Activated CD8-positive, alpha-beta T cell treated with anti-CD3 and anti-CD28 coated beads, Interleukin-2, amount 10 ng/mL, durations not matched to agents 7 days and 5 days (primary cell): ENCODE measurements at regions not wholly inside any gene's neighbourhood (a gene's known extent, or its start where the extent isn't known, plus 50 kb on each side); places are given as distances from the start of the nearest gene placed in this dataset.

Experiments
- ATAC-seq: fragments of 150-1000 bp; cut with Tn5 transposase; one replicate; pipeline ENCODE4 v1.10.0; 2021; ENCODE audit warnings: moderate library complexity
- CTCF ChIA-PET: fragments of 350-600 bp; sonication (Branson Sonifier 250); formaldehyde crosslinking; loops from one replicate; lab custom pipeline; 2021; ENCODE audit warnings: antibody characterized with exemption; lab: Charles Lee
- POLR2A ChIA-PET: fragments of 350-600 bp; sonication (Branson Sonifier 250); formaldehyde crosslinking; loops from one replicate; lab custom pipeline; 2021; ENCODE audit warnings: antibody characterized with exemption; lab: Charles Lee
- DNase-seq: peaks from one replicate; pipeline ENCODE4 v3.0.0-alpha.2; 2020
- H3K27ac Mint-ChIP-seq: one replicate; pipeline ENCODE4 v1.8.0; 2021; ENCODE audit warnings: mild to moderate bottlenecking, mixed read lengths
- H3K27me3 Mint-ChIP-seq: one replicate; pipeline ENCODE4 v1.8.0; 2021; ENCODE audit warnings: low read depth, mixed read lengths
- H3K36me3 Mint-ChIP-seq: one replicate; pipeline ENCODE4 v1.8.0; 2021; ENCODE audit warnings: low read depth, mixed read lengths
- H3K4me1 Mint-ChIP-seq: one replicate; pipeline ENCODE4 v1.8.0; 2021; ENCODE audit warnings: low read depth, mixed read lengths
- H3K4me3 Mint-ChIP-seq: one replicate; pipeline ENCODE4 v1.8.0; 2021; ENCODE audit warnings: mild to moderate bottlenecking, mixed read lengths
- H3K9me3 Mint-ChIP-seq: one replicate; pipeline ENCODE4 v1.8.0; 2022; ENCODE audit warnings: mixed read lengths; ENCODE audit not compliant: insufficient read depth

DNA sequence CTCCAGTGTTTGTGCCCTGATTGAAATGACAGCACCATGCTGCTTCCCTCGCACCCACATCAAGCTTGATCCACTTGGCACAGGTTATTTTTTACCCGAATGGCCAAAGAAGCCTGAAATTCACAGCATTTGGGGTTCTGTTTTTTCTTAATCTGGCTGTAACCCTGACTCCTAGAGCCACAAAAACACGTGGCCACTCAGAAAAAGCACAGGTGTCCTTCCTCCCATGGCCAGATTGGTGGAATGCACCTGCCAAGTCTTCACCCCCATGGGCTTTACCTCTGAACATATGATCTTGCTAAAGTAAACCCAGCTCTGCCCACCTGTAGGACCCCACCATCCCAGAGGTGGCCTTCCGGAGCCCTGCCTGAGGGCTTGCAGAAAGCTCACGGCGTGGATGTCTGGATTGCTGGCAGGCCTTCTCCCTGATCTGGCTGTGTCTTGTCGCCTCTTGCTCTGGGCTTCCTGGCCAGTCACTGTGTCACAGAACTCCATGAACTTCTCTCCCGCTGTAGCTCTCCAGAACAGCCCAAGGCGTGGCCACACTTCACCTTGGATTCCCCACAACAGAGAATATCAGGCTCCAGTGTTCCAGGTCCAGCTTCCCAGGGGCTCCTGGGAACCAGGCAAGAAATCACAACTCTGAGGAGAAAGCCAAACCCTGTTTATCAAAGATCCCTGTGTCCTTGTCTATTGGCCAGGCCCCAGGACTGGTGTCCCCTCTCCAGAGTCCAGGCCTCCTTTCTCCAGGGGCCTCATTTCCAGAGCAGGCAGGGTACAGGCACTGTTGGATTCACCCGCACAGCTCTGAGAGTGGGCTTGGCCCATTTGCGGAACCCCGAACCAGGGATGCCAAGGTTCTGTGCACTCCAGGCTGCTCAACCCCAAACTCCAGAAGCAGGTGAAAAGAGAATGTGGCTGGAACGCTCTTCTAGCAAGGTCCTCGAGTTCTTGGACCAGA is 272.5 kb downstream of the SYK start:
- CTCF ChIA-PET: no interaction called here
- Mint-ChIP-seq H3K36me3 (peaks cover 14% of the 10 kb centered on the region), H3K9me3 (peaks cover 6% of the 10 kb centered on the region), H3K4me1 (peaks cover 22% of the 10 kb centered on the region), H3K27ac (no peak overlapping the region), H3K4me3 (no peak overlapping the region), H3K27me3 (no peaks in the 10 kb centered on the region)
- ATAC-seq (no peak), DNase-seq (no peak)
- POLR2A ChIA-PET: no interaction called here

DNA sequence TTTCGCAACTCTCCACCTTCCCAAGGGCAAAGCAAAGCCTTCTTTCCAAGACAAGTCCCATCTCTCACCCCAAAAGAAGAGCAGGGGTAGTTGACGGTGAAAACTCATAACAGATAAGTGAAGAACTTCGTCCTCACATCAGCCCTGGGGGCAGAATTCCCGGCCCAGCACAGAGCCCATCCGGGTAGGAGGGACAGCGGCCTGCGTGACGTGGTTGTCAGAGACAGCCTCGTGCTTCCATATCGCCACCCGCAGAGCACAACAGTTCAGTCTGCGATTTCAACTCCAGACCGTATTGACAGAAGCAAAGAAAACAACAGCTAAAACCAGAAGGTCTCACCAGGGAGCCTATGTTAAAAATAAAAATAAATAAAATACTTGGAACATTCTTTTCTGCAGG is 273.2 kb downstream of the SYK start:
- ATAC-seq (no peak), DNase-seq (no peak)
- Mint-ChIP-seq H3K4me3 (no peak overlapping the region), H3K27ac (no peak overlapping the region), H3K27me3 (no peaks in the 10 kb centered on the region), H3K36me3 (peaks cover 14% of the 10 kb centered on the region), H3K9me3 (peaks cover under 1% of the 10 kb centered on the region), H3K4me1 (peaks cover 20% of the 10 kb centered on the region)
- ChIA-PET POLR2A (no interaction called here), CTCF (no interaction called here)

DNA sequence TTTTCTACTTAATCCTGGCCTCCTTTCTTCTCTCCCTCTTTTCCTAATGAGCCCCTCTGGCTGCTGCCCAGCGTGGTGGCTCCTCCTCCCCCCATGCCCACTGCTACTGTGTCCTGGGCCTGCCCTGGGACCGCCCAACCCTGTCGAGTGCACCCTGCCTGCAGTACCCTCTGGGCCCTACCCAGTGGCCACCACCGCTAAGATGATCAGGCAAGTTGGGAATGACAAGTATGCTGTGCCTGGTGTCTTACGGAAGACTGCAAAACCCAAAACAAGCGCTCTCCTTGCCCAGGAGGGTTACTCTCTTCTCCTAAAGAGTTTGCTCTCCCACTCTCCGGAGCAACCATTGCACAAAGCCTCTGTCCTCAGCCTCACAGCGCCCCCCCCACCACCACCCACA is 273.7 kb downstream of the SYK start:
- H3K4me3 Mint-ChIP-seq: no peak overlapping the region
- H3K27me3 Mint-ChIP-seq: no peaks in the 10 kb centered on the region
- no peak for ATAC-seq
- DNase-seq: no peak
- ChIA-PET CTCF (no interaction called here), POLR2A (no interaction called here)
- H3K36me3 Mint-ChIP-seq: peaks cover 14% of the 10 kb centered on the region
- no peak overlapping the region for H3K27ac Mint-ChIP-seq
- peaks cover 20% of the 10 kb centered on the region for H3K4me1 Mint-ChIP-seq
- no peaks in the 10 kb centered on the region for H3K9me3 Mint-ChIP-seq

DNA sequence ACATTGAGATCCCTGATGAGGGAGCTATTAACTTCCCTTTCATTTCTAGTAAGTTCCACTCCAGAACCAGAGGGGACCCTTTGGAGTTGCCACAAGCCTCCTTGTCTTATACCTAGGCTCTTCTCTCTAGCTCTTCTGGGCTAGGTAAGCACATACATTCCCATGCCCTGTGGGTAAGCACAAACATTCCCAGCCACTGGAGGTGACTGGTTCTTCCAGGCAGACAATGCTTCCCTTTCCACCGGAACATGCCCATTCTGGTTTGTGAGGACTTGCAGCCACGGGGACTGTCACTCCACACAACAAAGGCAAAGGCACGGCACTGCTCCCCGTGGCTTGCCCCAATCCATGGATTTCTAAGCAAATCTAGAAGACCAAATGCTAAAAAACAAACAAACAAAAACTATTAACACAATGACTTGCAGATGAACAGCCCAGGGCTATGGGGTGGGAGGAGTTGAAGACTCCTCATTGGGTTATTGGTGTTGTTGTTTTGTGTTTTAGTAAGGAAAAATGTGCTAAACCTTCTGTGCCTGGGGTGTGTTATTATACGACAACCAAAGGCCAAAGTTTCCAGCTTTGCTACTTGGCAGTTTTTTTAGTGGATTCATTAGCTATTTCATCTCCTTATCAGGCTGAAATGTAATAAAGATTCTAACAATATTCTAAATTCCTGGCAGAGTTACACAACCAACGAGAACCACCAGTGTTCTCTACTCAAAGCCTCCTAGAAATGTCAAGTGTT is 276.2 kb downstream of the SYK start:
- CTCF ChIA-PET: interaction anchor here (1.2 kb wide), 1 partner anchor 11 kb away, joined by 4 read pairs; no protein-coding TSS in a partner anchor
- H3K27ac Mint-ChIP-seq: no peak overlapping the region

DNA sequence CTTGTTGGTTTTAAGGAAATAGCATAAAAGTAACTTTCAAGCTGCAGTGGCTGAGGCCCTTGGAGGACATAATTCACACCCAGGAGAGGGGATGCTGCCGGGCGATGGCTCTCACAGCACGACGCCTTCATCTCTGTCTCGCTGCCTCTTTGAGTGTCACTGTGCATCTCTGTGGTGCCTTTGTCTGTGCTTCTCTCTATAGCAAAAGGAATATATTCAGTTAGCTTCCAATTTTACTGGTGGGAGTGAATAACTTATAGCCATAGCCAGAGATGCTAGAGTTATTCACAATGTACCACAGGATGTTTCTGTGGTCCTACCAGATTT is 276.7 kb downstream of the SYK start:
- Mint-ChIP-seq H3K4me3 (no peak overlapping the region), H3K4me1 (peaks cover 8% of the 10 kb centered on the region), H3K9me3 (peaks cover 3% of the 10 kb centered on the region), H3K27me3 (no peaks in the 10 kb centered on the region), H3K36me3 (peaks cover 18% of the 10 kb centered on the region), H3K27ac (no peak overlapping the region)
- no peak for DNase-seq
- POLR2A ChIA-PET: no interaction called here
- no peak for ATAC-seq
- CTCF ChIA-PET: no interaction called here

More for the DNA sequence above, 276.2 kb downstream of the SYK start:
- Mint-ChIP-seq H3K4me1 (peaks cover 8% of the 10 kb centered on the region), H3K9me3 (peaks cover 3% of the 10 kb centered on the region), H3K4me3 (no peak overlapping the region), H3K36me3 (peaks cover 18% of the 10 kb centered on the region), H3K27me3 (no peaks in the 10 kb centered on the region)
- POLR2A ChIA-PET: no interaction called here
- ATAC-seq (no peak), DNase-seq (no peak)

DNA sequence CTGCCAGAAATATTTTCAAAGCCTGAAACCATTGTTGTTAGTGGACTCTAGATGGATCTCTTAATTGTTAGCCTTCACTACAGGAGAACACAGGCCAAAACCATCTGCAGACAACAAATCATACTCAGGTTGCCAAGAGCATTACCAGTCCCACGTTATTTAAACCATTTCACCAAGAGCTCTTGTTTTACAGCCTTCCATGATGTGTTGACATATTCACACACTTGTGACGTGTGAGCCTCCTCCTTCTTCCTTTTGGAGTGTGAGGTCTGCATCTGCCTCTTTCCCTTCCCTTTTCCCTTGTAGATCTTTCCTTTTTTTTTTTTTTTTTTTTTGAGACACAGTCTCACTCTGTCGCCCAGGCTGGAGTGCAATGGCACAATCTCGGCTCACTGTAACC is 279.0 kb downstream of the AUH start:
- DNase-seq: no peak
- POLR2A ChIA-PET: no interaction called here
- Mint-ChIP-seq H3K36me3 (peaks cover 15% of the 10 kb centered on the region), H3K4me3 (no peak overlapping the region), H3K27me3 (no peaks in the 10 kb centered on the region), H3K4me1 (peaks cover 20% of the 10 kb centered on the region), H3K9me3 (peaks cover 3% of the 10 kb centered on the region), H3K27ac (no peak overlapping the region)
- CTCF ChIA-PET: no interaction called here
- no peak for ATAC-seq

DNA sequence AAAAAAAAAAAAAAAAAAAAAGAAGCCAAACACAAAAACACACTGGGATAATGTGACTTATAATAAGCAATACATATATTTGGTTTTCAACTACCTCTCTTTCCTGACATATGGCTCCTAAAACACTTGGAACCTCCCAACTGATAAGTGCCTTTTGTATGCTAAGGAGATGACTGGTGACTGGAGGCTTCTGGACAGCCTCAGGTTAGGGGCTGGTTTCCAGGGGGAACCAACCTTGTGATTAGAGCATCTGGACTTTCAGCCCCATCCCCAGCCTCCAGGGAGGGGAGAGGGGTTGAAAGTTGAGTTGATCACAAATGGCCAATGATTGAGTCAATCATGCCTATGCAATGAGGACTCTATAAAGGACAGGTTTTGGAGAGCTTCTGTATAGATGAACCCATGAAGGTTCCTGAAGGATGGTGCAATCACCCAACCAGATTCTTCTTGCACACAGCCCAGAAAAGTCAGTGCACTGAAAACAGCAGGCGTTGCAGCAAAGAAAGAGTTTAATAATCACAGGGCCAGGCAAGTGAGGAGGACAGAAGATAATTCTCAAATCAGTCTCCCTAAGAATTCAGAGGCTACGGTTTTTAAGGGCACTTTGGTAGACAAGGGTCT is 276.7 kb downstream of the AUH start:
- H3K36me3 Mint-ChIP-seq: peaks cover 18% of the 10 kb centered on the region
- ChIA-PET POLR2A (no interaction called here), CTCF (no interaction called here)
- peaks cover 3% of the 10 kb centered on the region for H3K9me3 Mint-ChIP-seq
- no peak overlapping the region for H3K27ac Mint-ChIP-seq
- no peak for ATAC-seq
- no peak overlapping the region for H3K4me3 Mint-ChIP-seq
- DNase-seq: no peak
- H3K4me1 Mint-ChIP-seq: peaks cover 22% of the 10 kb centered on the region
- H3K27me3 Mint-ChIP-seq: no peaks in the 10 kb centered on the region

DNA sequence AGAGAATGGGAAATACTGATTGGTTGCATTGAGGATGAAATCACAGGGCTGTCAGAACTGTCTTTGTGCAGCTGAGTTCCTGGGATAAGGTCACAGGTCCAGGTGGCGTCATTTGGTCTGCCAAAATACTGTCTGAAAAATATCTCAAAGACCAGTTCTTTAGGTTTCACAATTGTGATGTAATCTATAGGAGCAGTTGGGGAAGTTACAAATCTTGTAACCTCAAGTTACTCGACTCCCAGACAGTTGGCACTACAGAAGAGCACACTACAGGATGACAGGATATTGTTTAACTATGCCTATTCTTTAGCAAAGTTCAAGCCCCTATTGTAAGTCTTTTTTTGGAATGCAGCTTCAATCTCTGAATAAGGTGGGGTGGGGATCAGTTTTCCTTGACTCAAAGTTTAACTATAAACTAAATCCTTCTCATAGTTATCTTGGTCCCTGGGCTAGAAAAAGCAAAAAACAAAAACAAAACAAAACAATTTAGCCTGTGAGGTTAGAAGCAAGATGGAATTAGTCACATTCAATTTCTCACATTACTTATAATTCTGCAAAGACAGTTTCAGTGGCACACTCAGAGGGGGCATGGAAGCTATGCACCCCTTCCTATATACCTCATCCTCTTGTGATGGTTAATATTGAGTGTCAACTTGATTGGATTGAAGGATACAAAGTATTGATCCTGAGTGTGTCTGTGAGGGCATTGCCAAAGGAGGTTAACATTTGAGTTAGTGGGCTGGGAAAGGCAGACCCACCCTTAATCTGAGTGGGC is 276.0 kb downstream of the AUH start:
- peaks cover 18% of the 10 kb centered on the region for H3K36me3 Mint-ChIP-seq
- DNase-seq (no peak), ATAC-seq (no peak)
- no peaks in the 10 kb centered on the region for H3K27me3 Mint-ChIP-seq
- H3K4me1 Mint-ChIP-seq: peaks cover 29% of the 10 kb centered on the region
- H3K4me3 Mint-ChIP-seq: no peak overlapping the region
- ChIA-PET CTCF (interaction anchor here (1.1 kb wide), 1 partner anchor 78 kb away, joined by 3 read pairs; no protein-coding TSS in a partner anchor), POLR2A (no interaction called here)
- H3K9me3 Mint-ChIP-seq: peaks cover 3% of the 10 kb centered on the region
- H3K27ac Mint-ChIP-seq: no peak overlapping the region

DNA sequence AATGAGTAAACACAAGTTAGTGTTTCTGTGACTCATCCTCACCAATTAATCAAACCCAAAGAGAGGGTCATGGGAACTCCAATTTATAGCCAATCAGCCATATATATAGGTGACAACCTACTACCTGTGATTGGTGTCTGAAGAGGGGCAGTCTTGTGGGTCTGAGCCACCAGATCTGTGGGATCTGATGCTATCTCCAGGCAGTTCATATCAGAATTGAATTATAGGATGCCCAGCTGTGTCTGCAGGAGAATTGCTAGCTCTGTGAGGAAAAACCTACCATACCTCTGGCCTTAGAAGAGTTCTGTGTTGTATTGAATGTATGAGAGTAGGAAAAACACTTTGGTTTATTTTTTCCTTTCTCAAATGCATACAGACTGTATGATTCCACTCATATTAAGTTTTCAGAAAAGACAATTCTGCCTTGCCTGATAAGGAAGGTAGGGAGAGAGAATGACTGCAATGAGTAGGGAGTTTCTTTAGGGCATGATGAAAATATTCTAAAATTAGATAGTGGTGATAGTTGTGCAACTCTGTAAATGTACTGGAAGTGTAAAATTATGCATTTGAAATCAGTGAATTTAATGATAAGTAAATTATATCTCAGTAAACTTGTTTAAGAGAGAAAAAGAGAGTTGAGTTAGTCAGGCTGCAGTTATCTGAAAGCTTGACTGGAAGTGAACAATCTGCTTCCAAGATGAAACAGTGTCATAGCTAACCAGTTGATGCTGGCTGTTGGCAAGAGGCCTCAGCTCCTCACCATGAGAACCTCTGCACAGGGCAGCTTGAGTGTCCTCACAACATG is 274.9 kb downstream of the AUH start:
- Mint-ChIP-seq H3K4me1 (peaks cover 31% of the 10 kb centered on the region), H3K36me3 (peaks cover 15% of the 10 kb centered on the region), H3K27ac (no peak overlapping the region), H3K4me3 (no peak overlapping the region), H3K9me3 (no peaks in the 10 kb centered on the region), H3K27me3 (no peaks in the 10 kb centered on the region)
- ChIA-PET POLR2A (no interaction called here), CTCF (interaction anchor here (1.1 kb wide), 1 partner anchor 76 kb away, joined by 3 read pairs; no protein-coding TSS in a partner anchor)
- DNase-seq: no peak
- ATAC-seq: no peak

DNA sequence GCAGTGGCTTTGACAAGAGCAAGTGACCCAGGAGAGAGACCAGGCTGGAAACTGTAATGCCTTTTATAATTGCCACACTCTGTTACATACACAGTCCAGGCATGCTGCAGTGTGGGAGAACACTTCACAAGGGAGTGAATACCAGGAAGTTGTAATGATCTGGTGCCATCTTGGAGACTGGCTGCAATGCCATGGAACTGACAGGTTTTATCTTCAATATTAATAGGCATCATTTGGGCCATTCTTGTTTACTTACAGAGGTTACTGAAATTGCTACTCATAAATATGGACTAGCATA is 274.3 kb downstream of the AUH start:
- CTCF ChIA-PET: no interaction called here

More for the DNA sequence above, 274.3 kb downstream of the AUH start:
- POLR2A ChIA-PET: no interaction called here
- Mint-ChIP-seq H3K4me1 (peaks cover 31% of the 10 kb centered on the region), H3K9me3 (no peaks in the 10 kb centered on the region), H3K27ac (no peak overlapping the region), H3K36me3 (peaks cover 15% of the 10 kb centered on the region), H3K4me3 (no peak overlapping the region), H3K27me3 (no peaks in the 10 kb centered on the region)
- DNase-seq (no peak), ATAC-seq (no peak)
